ENCODE measurements at regions not wholly inside any gene's neighbourhood (a gene's known extent, or its start where the extent isn't known, plus 50 kb on each side); places are given as distances from the start of the nearest gene placed in this dataset.

GRCh38 chr14:85766295-85766694 lies 236.4 kb downstream of the FLRT2 start:
- TF ChIP-seq ZFX (IDR thresholded peaks at IDR 0.05) (no peak), CTCF (conservative IDR thresholded peaks at IDR 0.05) (no peak)
- no peak overlapping the region for H3K27ac ChIP-seq

- TF ChIP-seq CTCF (conservative IDR thresholded peaks at IDR 0.05), result no peak
- no peak for TF ChIP-seq ZFX (IDR thresholded peaks at IDR 0.05)
- H3K27ac ChIP-seq, result no peak overlapping the region
Observed at GRCh38 chr14:85764822-85765221, 234.9 kb downstream of the FLRT2 start.

DNA sequence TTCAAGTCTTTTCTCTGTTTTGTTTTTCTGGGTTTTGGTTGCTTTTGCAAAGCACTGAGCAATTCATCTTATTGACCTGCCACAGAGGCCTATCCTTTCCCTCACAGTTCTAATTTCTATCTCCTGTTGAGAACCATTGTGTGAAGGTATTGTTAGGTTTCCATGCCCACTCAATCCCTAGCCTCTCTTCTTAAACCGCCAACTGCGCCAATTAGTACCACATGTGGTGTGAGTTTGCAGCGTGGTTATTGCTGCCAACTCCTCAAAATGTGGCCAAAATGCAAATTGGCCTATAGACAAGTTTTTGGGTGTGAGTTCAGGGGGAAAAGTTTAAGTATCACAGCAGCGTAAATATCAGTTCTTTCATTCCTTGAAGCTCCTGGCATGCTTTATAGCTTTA lies 232.6 kb downstream of the FLRT2 start:
- TF ChIP-seq ZFX (IDR thresholded peaks at IDR 0.05) (no peak), CTCF (conservative IDR thresholded peaks at IDR 0.05) (no peak)
- no peak overlapping the region for H3K27ac ChIP-seq

DNA sequence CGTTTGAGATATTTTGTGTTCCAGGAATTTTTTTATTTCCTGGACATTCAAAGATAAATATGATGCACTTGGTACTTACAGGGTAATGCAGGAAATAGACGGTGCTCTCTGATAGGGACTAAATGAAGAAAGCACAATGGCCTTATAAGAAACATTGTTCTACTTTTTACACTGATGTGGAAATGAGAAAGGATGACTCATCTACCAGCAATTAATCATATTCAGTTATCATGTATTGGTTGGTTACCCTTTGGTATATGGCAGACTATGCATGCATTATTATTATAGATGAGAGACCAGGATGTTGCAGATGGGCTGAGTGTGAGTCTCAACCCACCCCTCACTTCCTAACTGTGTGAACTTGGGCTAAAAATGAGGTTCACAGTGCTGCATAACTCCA lies 222.2 kb downstream of the FLRT2 start:
- no peak for TF ChIP-seq CTCF (conservative IDR thresholded peaks at IDR 0.05)
- no peak overlapping the region for H3K27ac ChIP-seq

DNA sequence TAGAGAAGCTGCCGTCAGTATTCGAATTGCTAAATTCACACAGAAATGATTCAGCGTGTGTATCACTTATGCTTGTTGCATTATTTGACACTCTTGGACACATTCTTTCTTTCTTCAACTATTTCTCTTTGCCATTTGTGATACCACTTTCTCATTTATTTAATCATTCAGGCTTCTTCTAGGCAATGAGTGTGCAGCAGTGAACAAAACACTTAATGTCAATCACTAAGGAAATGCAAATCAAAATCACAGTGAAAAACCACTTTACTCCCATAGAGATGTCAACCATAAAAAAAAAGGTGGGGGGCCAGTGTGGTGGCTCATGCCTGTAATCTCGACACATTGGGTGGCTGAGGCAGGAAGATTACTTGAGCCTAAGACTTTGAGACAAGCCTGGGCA lies 214.6 kb downstream of the FLRT2 start:
- TF ChIP-seq ZFX (IDR thresholded peaks at IDR 0.05) (no peak), CTCF (conservative IDR thresholded peaks at IDR 0.05) (no peak)
- no peak overlapping the region for H3K27ac ChIP-seq

DNA sequence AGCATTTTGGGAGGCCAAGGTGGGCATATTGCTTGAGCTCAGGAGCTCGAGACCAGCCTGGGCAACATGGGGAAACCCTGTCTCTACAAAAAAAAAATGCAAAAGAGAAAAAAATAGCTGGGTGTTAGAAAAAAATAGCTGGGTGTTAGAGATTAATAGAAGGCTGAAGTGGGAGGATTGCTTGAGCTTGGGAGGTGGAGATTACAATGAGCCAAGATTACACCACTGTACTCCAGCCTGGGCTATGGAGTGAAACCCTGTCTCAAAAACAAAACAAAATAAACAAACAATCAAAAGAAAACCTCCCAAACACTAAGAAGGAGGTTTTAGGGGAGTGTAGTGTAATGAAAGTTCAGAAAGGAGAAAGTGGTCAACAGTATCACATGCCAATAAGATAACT lies 202.1 kb downstream of the FLRT2 start:
- no peak overlapping the region for H3K27ac ChIP-seq
- TF ChIP-seq CTCF (conservative IDR thresholded peaks at IDR 0.05) (no peak), ZFX (IDR thresholded peaks at IDR 0.05) (no peak)

DNA sequence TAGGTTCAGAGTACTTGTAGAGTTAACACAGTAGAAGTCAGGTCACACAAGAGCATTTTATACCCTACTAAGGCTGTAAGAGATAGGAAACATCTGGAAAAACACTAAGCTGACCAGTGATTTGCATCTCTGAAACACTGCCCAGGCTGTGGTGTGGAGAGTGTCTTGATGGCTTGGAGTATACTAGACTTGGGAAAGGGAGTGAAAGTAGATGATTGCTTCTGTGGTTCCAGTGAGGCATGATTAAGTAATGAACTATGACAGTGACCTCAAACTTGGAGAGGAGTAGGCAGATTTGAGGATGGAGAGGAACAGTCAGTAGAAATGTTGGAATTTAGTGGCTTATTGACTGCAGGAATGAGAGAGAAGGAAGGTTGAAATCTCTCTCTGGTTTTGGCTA lies 201.2 kb downstream of the FLRT2 start:
- H3K27ac ChIP-seq, result no peak overlapping the region
- TF ChIP-seq ZFX (IDR thresholded peaks at IDR 0.05) (no peak), CTCF (conservative IDR thresholded peaks at IDR 0.05) (no peak)

Measured in C4-2B (cell line).